HG03575 (cell line): ENCODE measurements at regions not wholly inside any gene's neighbourhood (a gene's known extent, or its start where the extent isn't known, plus 50 kb on each side); places are given as distances from the start of the nearest gene placed in this dataset.

Experiments
- ATAC-seq: cut with Tn5 transposase; IDR thresholded peaks from one replicate; pipeline ENCODE4 v1.9.1; 2021; ENCODE audit not compliant: unreplicated experiment, insufficient number of reproducible peaks, low FRiP score; ENCODE audit errors: extremely low read depth

DNA sequence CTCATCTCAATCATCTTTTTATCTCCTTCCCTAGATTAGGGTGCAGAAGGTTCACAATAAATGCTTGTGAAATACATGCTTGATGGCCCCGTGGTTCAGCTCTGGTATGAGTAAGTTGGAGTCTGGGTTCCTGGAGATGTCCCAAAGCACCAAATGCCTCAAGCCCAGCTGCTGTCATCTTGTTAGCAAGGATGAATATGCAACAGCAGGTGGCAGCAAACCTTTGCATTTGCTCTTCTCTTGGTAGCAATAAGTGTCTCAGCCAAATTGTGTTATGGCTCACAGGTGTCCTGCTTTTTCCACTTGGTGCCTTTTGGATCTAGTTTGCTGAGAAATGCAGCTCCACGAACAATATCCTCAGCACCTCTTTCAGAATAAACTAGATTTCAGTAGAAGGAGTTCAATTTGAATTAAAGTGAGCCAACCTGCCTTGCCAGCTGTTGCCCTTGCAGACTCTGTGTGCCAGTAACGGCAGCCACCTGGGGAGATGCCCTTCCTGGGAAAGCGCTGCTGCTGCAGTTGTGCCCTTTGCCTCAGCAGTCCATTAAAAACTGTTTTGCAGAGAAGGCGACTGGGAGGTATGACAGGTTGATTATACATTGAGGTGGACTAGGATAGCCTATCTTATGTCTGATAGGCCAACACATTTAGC lies 417.3 kb downstream of the SNAPC1 start:
- no peak for ATAC-seq

DNA sequence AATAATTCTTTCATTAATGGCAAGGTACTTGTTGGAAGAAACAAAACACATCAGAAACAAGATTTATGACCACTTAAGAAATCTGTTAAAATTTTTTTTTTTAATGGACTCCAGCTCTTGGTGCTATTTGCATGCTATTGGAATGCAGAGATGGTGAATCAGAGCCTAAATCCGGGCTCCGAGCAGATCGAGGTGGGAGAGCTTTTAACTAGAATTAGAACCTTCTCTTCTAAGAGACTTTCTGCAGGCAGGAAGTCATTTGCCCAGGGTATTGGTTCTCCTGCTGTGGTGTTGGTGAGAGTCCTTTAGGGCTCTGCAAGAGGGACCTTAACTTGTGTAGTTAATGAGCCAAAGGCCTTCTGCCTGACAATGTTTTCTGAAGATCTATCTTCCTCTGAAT lies 419.4 kb downstream of the SNAPC1 start:
- ATAC-seq: no peak

DNA sequence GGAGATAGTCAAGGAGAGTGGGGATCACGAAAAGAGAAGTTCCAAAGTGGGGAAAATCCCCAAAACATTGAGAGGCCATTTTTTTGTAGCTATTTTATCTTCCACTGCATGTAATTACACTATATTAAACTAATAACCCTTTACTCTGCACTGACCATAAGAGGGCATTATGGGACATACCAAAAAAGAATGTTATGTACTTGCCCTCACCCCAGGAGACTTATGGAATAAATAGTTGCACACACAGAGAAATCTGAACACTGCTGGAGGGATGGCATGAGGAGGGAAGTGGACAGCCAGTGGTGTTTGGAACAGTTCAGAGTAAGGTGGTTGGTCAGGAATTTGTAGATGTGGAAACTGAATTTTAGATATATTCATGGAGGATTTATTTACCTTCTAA lies 422.9 kb downstream of the SNAPC1 start:
- ATAC-seq: no peak

DNA sequence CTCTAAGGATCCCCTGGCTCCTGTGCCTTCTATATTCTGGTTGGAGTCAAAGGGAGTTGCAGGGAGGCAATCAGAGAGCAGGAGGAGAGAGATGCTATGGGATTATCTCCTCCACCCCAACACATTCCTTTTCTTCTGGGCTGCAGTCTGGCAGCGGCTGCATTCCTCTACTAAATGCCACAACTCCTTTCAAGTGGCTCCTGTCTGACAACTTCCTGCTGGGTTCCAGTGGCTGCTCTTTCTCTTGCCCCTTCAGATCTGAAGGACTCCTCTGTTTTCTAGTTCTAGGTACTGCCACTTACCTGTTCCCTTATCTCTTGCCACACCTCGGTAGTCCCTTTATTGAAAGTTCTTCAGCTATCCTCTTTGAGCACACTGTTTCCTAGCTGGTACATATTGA lies 425.0 kb downstream of the SNAPC1 start:
- ATAC-seq: no peak

DNA sequence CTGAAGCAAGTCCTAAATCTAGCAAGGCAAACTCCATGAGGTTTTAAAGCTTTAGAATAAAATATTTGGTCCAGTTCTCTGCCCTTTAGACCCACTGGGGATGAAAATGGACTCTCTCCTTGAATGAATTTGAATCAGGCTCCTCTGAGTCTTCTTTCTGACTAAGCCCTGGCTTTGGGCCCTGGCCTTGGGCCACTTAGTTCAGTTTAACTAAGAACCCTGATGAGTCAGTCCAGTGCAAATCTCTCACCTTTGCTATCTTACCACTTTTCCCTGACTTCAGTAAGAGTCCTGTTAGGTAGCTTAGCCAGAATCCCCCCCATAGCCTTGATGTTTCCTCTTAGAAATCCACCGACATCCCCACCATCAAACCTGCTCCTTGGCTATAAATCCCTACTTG lies 427.5 kb downstream of the SNAPC1 start:
- no peak for ATAC-seq

DNA sequence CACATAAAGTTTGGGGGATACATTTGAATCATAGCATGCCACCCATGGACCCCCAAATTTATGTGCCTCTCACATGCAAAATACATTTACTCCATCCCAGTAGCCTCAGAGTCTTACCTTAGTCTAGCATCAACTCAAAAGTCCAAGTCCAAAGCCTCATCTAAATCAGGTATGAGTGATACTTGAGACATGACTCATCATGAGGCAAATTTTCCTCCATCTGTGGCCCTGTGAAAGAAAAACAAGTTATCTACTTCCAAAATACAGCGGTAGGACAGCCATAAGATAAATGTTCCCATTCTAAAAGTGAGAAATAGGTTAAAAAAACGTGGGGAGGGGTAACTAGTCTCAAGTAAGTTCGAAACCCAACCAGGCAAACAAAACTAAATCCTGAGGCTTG lies 444.2 kb downstream of the SNAPC1 start:
- no peak for ATAC-seq

DNA sequence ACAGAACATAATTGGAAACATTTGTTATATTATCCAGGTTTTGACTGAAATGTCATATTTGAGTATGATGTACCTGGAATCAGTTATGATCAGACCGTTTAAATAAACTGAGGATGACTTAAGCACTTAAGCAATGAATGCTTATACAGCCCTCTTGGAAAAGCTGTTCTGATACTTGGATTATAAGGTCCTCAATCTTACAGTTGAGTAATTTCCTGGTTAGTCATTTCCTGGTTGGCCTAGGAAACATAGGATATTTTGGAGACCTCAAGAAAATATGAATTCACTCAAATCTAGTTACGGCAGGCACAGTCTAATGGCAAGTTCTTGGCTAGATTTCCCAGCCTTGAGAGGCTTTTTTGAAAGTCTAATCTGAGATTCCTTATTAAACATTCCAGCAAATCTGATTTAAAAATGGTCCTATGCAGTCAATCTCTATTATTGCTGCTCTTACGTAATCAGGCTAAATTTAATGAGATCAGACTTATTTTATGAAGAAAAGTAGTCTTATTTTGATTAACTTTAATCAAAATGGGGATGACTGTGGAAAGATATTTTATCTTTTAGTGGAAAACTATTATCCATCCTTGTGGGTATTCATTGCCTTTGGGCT lies 447.2 kb downstream of the SNAPC1 start:
- no peak for ATAC-seq

DNA sequence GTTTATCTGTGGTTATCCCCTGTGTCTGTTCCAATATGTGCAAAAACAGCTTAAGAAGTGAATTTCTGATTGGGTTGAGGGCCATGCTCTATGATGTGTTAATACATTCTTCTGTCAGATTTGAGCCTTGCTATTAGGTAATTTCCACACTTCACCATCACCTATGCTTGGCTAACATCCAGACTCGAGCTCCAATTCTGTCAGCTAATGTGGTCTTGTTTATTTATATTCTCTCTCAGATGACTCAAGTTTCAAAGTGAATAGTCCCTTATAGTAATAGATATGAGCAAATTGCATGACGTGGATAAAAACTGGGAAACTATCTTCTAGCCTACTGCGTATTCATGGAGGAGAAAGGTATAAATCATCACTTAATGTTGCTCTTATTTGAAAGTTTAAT lies 451.3 kb downstream of the SNAPC1 start:
- no peak for ATAC-seq

DNA sequence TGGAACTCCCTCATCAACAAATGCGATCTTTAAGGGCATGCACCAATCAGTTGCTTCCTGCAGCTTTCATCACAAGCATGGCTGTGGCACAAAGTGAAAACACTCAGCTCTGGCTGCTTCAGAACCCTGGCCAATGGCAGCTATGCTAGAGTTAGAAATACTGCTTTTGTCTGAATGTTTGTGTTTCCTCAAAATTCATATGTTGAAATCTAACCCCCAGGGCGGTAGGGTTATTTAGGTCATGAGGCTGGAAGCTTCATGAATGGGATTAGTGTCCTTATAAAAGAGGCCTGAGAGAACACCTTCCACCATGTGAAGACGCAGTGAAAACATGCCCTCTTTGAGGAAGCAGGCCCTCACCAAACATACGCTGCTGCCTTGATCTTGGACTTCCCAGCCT lies 453.9 kb downstream of the SNAPC1 start:
- no peak for ATAC-seq

DNA sequence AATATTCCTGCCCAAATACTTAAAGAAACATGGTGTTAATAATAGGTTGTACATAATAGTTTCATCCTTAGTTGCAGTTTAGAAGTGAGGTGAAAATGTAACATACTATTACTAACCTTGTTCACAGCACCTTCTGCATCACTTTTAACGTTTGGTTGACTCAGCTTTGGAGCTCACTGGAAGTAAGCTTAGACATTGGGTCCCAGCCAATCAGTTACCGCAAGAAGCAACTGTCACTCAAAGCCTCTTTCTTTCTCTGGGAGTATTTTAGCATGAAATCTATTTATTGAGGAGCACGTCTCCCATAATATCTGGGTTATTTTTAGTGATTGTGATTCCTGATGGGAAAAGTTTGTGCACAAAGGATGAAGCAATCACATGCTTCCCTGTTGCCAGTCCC lies 472.6 kb downstream of the SNAPC1 start:
- ATAC-seq: no peak

DNA sequence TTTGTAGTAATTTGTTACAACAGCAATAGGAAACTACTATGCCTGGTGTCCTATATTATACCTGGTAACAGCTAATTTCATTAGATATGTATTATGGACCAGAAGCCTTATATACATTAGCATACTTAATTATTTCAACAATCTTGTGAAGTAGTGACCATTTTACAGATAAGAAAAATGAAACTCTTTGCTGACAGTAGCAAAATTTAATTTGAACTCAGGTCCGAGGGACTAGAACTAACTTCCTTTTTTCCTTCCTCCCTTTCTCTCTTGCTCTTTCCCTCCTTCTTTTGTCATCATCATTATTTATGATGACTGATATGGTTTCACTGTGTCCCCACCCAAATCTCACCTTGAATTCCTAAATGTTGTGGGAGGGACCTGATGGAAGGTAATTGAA lies 482.0 kb downstream of the SNAPC1 start:
- ATAC-seq: no peak

DNA sequence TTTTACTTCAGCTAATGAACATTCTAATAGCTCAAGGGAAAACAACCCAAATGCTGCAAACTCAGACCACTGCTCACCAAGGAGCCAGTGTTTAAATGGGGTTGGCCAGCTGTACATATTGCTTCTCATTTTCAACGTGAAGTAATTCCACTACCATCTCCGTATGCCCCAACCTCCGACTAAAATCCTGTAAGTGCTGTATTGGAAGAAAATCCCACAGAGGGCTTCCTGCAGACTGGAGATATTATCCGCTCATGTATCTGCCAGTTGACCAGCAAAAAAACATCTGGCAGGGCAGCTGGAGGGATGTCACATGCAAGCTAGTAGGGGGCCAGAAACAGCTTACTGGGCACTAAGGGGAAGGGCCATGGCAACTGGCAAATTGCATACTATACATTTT lies 485.0 kb downstream of the SNAPC1 start:
- ATAC-seq: no peak

DNA sequence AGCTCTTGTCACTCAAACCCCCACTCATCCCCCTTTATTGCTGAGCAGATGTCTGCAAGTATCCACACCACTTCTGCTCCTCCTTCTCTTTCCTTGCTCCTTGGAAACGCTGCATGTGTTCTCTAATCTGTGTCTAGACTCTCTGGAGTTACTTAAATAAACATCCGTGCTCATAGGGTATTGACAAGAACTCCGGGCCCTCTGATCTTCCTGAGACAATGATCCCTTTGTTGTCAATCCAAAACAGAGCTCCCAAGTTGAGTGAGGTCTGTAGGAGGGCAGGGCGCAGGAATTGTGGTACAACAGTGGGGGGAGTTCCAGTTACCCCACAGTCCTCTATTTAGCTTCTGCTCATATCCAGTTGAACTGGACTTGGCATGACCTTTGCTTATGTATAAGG lies 489.0 kb downstream of the SNAPC1 start:
- ATAC-seq: no peak

DNA sequence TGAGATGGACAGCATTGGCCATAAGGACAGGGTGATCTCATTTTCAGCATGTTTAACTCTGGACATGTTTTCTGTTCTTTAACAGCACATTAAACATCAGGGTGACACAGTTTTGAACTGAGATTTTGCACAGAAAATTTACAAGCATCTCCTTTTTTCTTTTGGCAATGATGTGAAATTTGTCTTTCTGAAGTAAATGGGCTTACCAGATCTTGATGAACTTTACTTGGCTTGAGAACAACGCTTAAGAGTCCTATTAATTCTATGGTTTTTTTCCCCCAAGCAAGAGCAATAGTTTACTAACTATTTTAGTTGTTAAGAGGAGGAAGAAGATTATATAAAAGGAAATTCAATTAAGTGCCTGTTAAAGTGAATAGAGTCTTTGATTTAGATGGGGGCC lies 491.0 kb downstream of the SNAPC1 start:
- ATAC-seq: no peak

DNA sequence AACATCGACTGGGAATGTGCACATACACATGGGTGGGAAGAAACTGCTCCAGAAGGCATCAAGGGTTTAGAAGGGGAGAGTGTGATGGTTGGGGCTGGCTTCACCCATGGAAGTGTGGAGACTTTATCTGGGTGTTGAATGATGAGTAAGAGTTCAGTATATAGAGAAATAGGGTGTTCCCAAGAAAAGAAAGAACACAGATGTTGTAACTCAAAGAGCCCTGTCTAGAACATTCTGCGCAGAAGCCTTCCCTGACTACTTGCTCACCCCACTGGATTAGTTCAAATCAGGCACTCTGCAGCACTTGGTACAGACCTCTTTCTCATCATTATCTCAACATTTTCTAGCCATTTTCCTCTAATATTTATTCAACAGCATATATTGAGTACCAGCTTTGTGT lies 491.7 kb downstream of the SNAPC1 start:
- no peak for ATAC-seq

DNA sequence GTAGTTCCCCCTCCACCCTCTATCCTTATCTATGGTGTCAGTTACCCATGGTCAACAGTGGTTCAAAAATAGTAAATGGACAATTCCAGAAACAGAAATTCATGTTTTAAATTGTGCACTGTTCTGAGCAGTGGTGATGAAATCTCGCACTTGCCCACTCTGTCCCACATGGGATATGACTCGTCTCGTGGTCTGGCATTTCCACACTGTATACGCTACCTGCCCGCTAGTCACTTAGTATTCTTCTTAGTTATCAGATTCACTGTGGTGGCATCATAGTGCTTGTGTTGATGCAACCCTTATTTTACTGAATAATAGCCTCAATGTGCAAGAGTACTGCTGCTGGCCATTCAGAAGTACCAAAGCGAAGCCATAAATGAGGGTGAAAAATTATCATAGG lies 507.0 kb downstream of the SNAPC1 start:
- no peak for ATAC-seq

DNA sequence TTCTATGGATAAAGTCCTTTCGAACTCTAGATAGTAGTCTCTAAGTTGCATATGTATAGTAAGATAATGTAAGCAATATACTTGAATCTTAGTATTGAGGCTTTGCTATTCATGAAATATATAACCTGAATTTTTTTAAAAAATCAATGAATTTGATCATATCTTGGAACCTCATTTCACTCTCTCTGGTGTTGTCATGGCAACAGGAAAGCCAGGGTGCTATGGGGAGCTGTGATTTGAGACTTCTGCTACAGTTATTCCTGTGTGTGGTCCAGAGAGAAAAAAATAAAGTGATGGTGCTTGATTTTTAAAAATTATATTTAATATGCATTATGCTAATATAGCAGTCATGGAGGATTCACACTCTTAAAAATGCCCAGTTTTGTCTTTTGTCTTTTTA lies 508.0 kb downstream of the SNAPC1 start:
- no peak for ATAC-seq

DNA sequence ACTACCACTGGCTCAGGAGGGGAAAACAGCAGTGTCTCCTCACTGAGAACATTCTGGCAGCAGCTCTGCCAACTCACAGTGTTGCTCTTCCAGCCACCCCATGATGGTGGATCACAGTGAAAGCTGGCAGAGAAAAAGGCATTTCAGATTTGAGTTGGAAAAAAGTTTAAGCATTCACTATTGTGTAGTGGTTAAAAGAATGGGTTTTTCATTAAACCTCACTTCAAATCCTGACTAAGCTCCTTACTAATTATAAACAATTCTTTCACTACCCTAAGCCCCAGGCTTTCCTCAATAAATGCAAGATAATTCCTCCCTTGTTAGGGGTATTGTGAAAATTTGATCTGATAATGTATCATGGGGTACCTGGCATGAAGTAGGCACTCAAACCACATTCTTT lies 518.1 kb downstream of the SNAPC1 start:
- no peak for ATAC-seq

DNA sequence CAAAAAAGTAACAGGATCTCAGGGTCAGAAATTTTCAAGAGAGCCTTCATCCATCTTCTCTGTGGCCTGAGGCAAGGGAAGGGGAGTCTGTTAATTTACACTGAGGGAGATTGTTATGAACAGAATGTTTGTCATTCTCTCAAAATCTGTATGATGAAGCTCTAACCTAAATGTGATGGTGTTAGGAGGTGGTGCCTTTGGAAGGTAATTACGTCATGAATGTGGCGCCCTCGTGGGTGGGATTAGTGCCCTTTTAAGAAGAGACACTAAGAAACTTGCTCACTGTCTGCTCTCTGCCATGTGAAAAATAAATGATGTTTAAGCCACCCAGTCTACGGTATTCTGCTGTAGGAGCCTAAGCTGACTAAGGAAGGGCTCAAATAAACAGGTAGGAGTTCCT lies 521.6 kb downstream of the SNAPC1 start:
- no peak for ATAC-seq

DNA sequence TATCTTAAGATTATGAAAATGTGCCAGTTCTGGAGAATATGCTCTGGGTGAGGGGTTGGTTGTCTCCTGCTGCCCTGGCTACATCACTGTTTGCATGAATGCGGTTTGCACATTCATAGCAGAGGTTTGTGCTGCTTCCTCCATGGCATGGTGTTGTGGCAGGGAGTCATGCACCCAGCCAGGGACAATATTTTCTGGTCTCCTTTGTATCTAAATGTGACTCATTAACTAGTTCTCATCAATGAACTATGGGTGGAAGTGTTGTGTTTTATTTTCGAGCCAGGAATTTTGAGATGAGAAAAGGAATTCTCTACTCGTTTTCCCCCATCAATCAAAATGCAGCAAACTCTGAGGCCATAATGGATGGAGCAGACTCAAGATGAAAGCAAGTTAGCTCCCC lies 527.3 kb downstream of the SNAPC1 start:
- no peak for ATAC-seq

DNA sequence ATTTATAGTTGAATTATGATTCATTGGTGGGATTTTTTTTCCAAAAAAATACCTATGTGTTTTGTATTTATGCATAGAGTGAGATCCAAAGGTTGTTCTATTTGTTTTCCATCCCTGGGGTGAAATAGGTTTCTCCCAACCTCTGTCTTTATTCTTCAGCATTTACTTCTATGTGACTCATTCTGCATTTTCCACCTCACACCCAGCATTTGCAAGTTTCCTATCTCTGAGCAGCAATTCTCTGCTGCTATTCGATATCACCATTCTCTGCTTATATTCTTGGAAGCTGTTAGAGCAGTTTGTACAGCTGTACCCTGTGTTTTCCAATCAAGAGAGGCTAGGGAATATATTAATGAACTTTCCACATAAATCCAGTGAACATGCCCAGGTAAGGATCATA lies 538.9 kb downstream of the SNAPC1 start:
- ATAC-seq: no peak
